H1 (cell line): ENCODE measurements at regions not wholly inside any gene's neighbourhood (a gene's known extent, or its start where the extent isn't known, plus 50 kb on each side); places are given as distances from the start of the nearest gene placed in this dataset.

Experiments
- CTCF ChIA-PET: fragments of 300-600 bp; sonication (Branson Sonifier 250); formaldehyde crosslinking; loops from one replicate; lab custom pipeline; 2021; ENCODE audit not compliant: partially characterized antibody; lab: Charles Lee
- POLR2A ChIA-PET: fragments of 300-600 bp; sonication (Branson Sonifier 250); formaldehyde crosslinking; loops from one replicate; lab custom pipeline; 2021; ENCODE audit warnings: inconsistent platforms; ENCODE audit not compliant: partially characterized antibody; lab: Charles Lee
- DNase-seq, 2 experiments: peaks; one replicate each; pipeline versions ENCODE4 v3.0.0 to v3.0.0-alpha.2; 2010 to 2022; ENCODE audit warnings: low spot score in 2 of 2, low read depth in 1 of 2, mixed read lengths in 1 of 2
- FAIRE-seq: peaks from 2 replicates; lab custom pipeline; 2011; peaks lifted over from hg19 to GRCh38; lab: Jason Lieb, UNC
- H2AFZ ChIP-seq: 2 replicates; pipeline ENCODE4 v1.8.1; 2012; ENCODE audit warnings: low read length, inconsistent platforms
- H2AK5ac ChIP-seq: 2 replicates; pipeline ENCODE4 v1.6.1; 2013; ENCODE audit warnings: low read depth, low read length
- H2BK120ac ChIP-seq: replicated peaks from 2 replicates; pipeline ENCODE3; 2013; ENCODE audit warnings: low read depth, low read length, inconsistent platforms
- H2BK12ac ChIP-seq: 2 replicates; pipeline ENCODE4 v1.6.1; 2013; ENCODE audit warnings: low read depth, low read length
- H2BK15ac ChIP-seq: 2 replicates; pipeline ENCODE4 v1.6.1; 2013; ENCODE audit warnings: low read length
- H2BK20ac ChIP-seq: 2 replicates; pipeline ENCODE4 v1.6.1; 2013; ENCODE audit warnings: low read length
- H2BK5ac ChIP-seq: 2 replicates; pipeline ENCODE4 v1.6.1; 2013; ENCODE audit warnings: low read depth, low read length
- H3K14ac ChIP-seq: 2 replicates; pipeline ENCODE4 v1.6.1; 2013; ENCODE audit warnings: inconsistent platforms; ENCODE audit not compliant: insufficient read length
- H3K18ac ChIP-seq: 2 replicates; pipeline ENCODE4 v1.6.1; 2013; ENCODE audit warnings: low read length; ENCODE audit errors: extremely low read depth
- H3K23ac ChIP-seq: 2 replicates; pipeline ENCODE4 v1.6.1; 2013; ENCODE audit warnings: inconsistent platforms; ENCODE audit not compliant: insufficient read length
- H3K23me2 ChIP-seq: 2 replicates; pipeline ENCODE4 v1.6.1; 2013; ENCODE audit warnings: low read depth, low read length
- H3K27ac ChIP-seq: 2 replicates; pipeline ENCODE4 v1.6.1; 2011; ENCODE audit warnings: low read depth, low read length, inconsistent platforms
- H3K27me3 ChIP-seq, 4 experiments: replicated peaks in 1 of 4; 1 replicate in 1 of 4; 2 replicates in 3 of 4; pipeline versions ENCODE4 v1.6.1 to v1.8.1; 2011 to 2013; ENCODE audit warnings: low read length in 3 of 4, mild to moderate bottlenecking in 3 of 4, inconsistent platforms in 2 of 4, mixed read lengths in 2 of 4, moderate library complexity in 1 of 4; ENCODE audit not compliant: control insufficient read depth in 3 of 4, insufficient read depth in 3 of 4; ENCODE audit errors: extremely low read depth in 1 of 4
- H3K36me3 ChIP-seq, 4 experiments: 2 replicates each; pipeline versions ENCODE4 v1.6.1 to v1.8.1; 2011 to 2013; ENCODE audit warnings: mild to moderate bottlenecking in 4 of 4, low read length in 3 of 4, moderate library complexity in 2 of 4, control low read depth in 1 of 4, inconsistent platforms in 1 of 4; ENCODE audit not compliant: insufficient read depth in 4 of 4, control insufficient read depth in 2 of 4
- H3K4ac ChIP-seq: replicated peaks from 2 replicates; pipeline ENCODE3; 2013; ENCODE audit warnings: low read length, low read depth, mixed read lengths, inconsistent platforms; ENCODE audit not compliant: insufficient read length
- H3K4me1 ChIP-seq, 4 experiments: replicated peaks in 1 of 4; 1 replicate in 1 of 4; 2 replicates in 3 of 4; pipeline versions ENCODE4 v1.6.1 to v1.8.1; 2011 to 2013; ENCODE audit warnings: low read length in 3 of 4, inconsistent platforms in 2 of 4, mixed read lengths in 1 of 4; ENCODE audit not compliant: insufficient read depth in 4 of 4, control insufficient read depth in 3 of 4
- H3K4me2 ChIP-seq, 2 experiments: 2 replicates each; pipeline versions ENCODE4 v1.6.1 to v1.8.1; 2011 to 2013; ENCODE audit warnings: low read depth in 2 of 2, low read length in 2 of 2, control low read depth in 1 of 2, inconsistent platforms in 1 of 2, mild to moderate bottlenecking in 1 of 2; ENCODE audit not compliant: insufficient read depth in 1 of 2
- H3K4me3 ChIP-seq, 4 experiments: fragments of 200-600, 300-600 bp in 1 of 4; sonication (generic), shearing (Covaris generic), sonication (Bioruptor Twin) in 1 of 4; 2 replicates each; pipeline versions ENCODE4 v1.5.1 to v1.8.1; 2011 to 2016; ENCODE audit warnings: low read length in 4 of 4, low read depth in 3 of 4, control low read depth in 2 of 4, inconsistent platforms in 2 of 4, mild to moderate bottlenecking in 2 of 4, mixed read lengths in 1 of 4, moderate library complexity in 1 of 4; ENCODE audit not compliant: insufficient read depth in 2 of 4; ENCODE audit errors: extremely low read depth in 1 of 4
- H3K56ac ChIP-seq: replicated peaks from 2 replicates; pipeline ENCODE3; 2013; ENCODE audit warnings: low read depth, mild to moderate bottlenecking, mixed read lengths, low read length, inconsistent platforms; ENCODE audit not compliant: insufficient read length
- H3K79me1 ChIP-seq: 2 replicates; pipeline ENCODE4 v1.6.1; 2013; ENCODE audit warnings: low read depth, low read length, control low read depth
- H3K79me2 ChIP-seq, 2 experiments: 2 replicates each; pipeline versions ENCODE4 v1.6.1 to v1.8.1; 2012 to 2013; ENCODE audit warnings: low read length in 2 of 2, mild to moderate bottlenecking in 2 of 2, inconsistent platforms in 1 of 2; ENCODE audit not compliant: insufficient read depth in 2 of 2, control insufficient read depth in 1 of 2
- H3K9ac ChIP-seq, 4 experiments: replicated peaks in 1 of 4; 1 replicate in 1 of 4; 2 replicates in 3 of 4; pipeline versions ENCODE4 v1.6.1 to v1.8.1; 2011 to 2013; ENCODE audit warnings: low read depth in 3 of 4, low read length in 3 of 4, control low read depth in 2 of 4, mild to moderate bottlenecking in 2 of 4, moderate library complexity in 2 of 4, inconsistent platforms in 1 of 4; ENCODE audit errors: extremely low read depth in 1 of 4
- H3K9me3 ChIP-seq, 2 experiments: 2 replicates each; pipeline versions ENCODE4 v1.6.1 to v1.8.1; 2012 to 2013; ENCODE audit warnings: mild to moderate bottlenecking in 2 of 2, moderate library complexity in 2 of 2, control low read depth in 1 of 2, inconsistent platforms in 1 of 2, low read depth in 1 of 2, low read length in 1 of 2, mixed read lengths in 1 of 2; ENCODE audit not compliant: insufficient read depth in 2 of 2
- H4K20me1 ChIP-seq, 2 experiments: replicated peaks in 1 of 2; 2 replicates each; pipeline versions ENCODE3 to v1.8.1; 2011 to 2013; ENCODE audit warnings: inconsistent platforms in 2 of 2, low read length in 2 of 2, mild to moderate bottlenecking in 1 of 2; ENCODE audit not compliant: insufficient read depth in 2 of 2, control insufficient read depth in 1 of 2
- H4K5ac ChIP-seq: 2 replicates; pipeline ENCODE4 v1.6.1; 2013; ENCODE audit warnings: low read length, low read depth, mixed read lengths, inconsistent platforms; ENCODE audit not compliant: insufficient read length
- H4K8ac ChIP-seq: 2 replicates; pipeline ENCODE4 v1.8.0; 2013; ENCODE audit warnings: mild to moderate bottlenecking, moderate library complexity, low read length, inconsistent platforms; ENCODE audit not compliant: insufficient read depth; ENCODE audit errors: extremely low read depth
- H4K91ac ChIP-seq: replicated peaks from 2 replicates; pipeline ENCODE3; 2013; ENCODE audit warnings: low read length, mixed read lengths, inconsistent platforms; ENCODE audit not compliant: insufficient read length
- ASH2L ChIP-seq: fragments of 200-600, 300-600 bp; sonication (generic); IDR thresholded peaks from one replicate; pipeline ENCODE4 v1.7.1; 2017; ENCODE audit warnings: low read length
- FOSL1 ChIP-seq: IDR thresholded peaks from 2 replicates; pipeline ENCODE4 v1.6.1; 2011; ENCODE audit warnings: mild to moderate bottlenecking, low read depth, low read length, moderate library complexity; ENCODE audit not compliant: insufficient read depth
- HDAC2 ChIP-seq, 2 experiments: fragments of 300-600 bp in 1 of 2; sonication (generic) in 1 of 2; IDR thresholded peaks; 2 replicates each; pipeline ENCODE4 v1.6.1; 2011 to 2012; ENCODE audit warnings: low read depth in 2 of 2, low read length in 2 of 2, mild to moderate bottlenecking in 2 of 2, moderate library complexity in 2 of 2, borderline replicate concordance in 1 of 2, inconsistent platforms in 1 of 2
- JUND ChIP-seq: IDR thresholded peaks from 2 replicates; pipeline ENCODE4 v1.6.1; 2011; ENCODE audit warnings: mild to moderate bottlenecking, improper control_type of control experiment, low read length
- PHF8 ChIP-seq: fragments of 200-600 bp; sonication (generic); conservative IDR thresholded peaks from 2 replicates; pipeline ENCODE4 v1.7.1; 2012; ENCODE audit warnings: low read depth, mild to moderate bottlenecking, inconsistent platforms, low read length, moderate library complexity
- RAD21 ChIP-seq, 2 experiments: IDR thresholded peaks in 1 of 2; conservative IDR thresholded peaks in 1 of 2; 2 replicates each; pipeline ENCODE4 v1.6.1; 2011; ENCODE audit warnings: low read depth in 2 of 2, low read length in 2 of 2, improper control_type of control experiment in 1 of 2, inconsistent platforms in 1 of 2, mild to moderate bottlenecking in 1 of 2, moderate library complexity in 1 of 2
- SAP30 ChIP-seq: fragments of 300-600 bp; sonication (generic); IDR thresholded peaks from 2 replicates; pipeline ENCODE4 v1.7.1; 2012; ENCODE audit warnings: low read length, moderate library complexity, mild to moderate bottlenecking, inconsistent platforms; ENCODE audit not compliant: insufficient read depth, insufficient replicate concordance
- SP2 ChIP-seq: IDR thresholded peaks from 2 replicates; pipeline ENCODE4 v1.6.1; 2012; ENCODE audit warnings: mild to moderate bottlenecking, low read length, inconsistent platforms
- WGBS, 2 experiments: shearing (Covaris generic) in 1 of 2; methylation state at CpG; one replicate each; pipeline versions ENCODE4 v1.1.6 to v1.1.7; 2013 to 2015; ENCODE audit warnings: low lambda C conversion rate in 2 of 2, mixed read lengths in 2 of 2, inconsistent platforms in 1 of 2, low coverage in 1 of 2, missing lambda C conversion rate in 1 of 2; ENCODE audit not compliant: insufficient replicate concordance in 2 of 2, insufficient coverage in 1 of 2, insufficient read length in 1 of 2; ENCODE audit errors: extremely low coverage in 1 of 2, missing lambda C conversion rate in 1 of 2; 5-methylcytosine and 5-hydroxymethylcytosine counted together
- TF ChIP-seq, protein P1 (sequence below): IDR thresholded peaks from 2 replicates; pipeline ENCODE4 v1.6.1; 2011; ENCODE audit warnings: low read length, improper control_type of control experiment

- Histone ChIP-seq H3K4me2 (no peak overlapping the region), H2BK15ac (no peak overlapping the region), H4K91ac (no peak overlapping the region), H3K36me3 (no peaks in the 10 kb centered on the region), H2BK5ac (no peak overlapping the region), H3K4me3 (no peak overlapping the region), H3K4ac (no peak overlapping the region), H2AFZ (no peak overlapping the region), H4K5ac (no peak overlapping the region), H3K79me1 (no peaks in the 10 kb centered on the region), H3K27ac (no peak overlapping the region), H3K79me2 (no peaks in the 10 kb centered on the region), H4K8ac (no peak overlapping the region), H2BK20ac (no peak overlapping the region), H3K9ac (no peak overlapping the region), H2BK12ac (no peak overlapping the region), H3K27me3 (no peaks in the 10 kb centered on the region), H3K23me2 (0 out of 2 replicates have a peak, but pooled peaks cover 2% of the 10 kb centered on the region), H3K56ac (no peak overlapping the region), H3K9me3 (no peaks in the 10 kb centered on the region), H3K14ac (no peak overlapping the region), H4K20me1 (no peaks in the 10 kb centered on the region), H3K18ac (no peak overlapping the region), H2AK5ac (no peak overlapping the region), H2BK120ac (no peak overlapping the region), H3K4me1 (no peaks in the 10 kb centered on the region), H3K23ac (no peak overlapping the region)
- 95% methylated on average over 5 of the region's 5 CpGs; no CpG with 5 or more reads in 1 of the 2 experiments for WGBS, 2 experiments
- FAIRE-seq (no peak), DNase-seq (no peak)
- TF ChIP-seq RAD21 (IDR thresholded peaks at IDR 0.05 in 1 of 2, conservative IDR thresholded peaks at IDR 0.05 in 1 of 2; ENCODE audit: low read depth in 2 of 2, low read length in 2 of 2) (peak in 1 of 2 experiments; percentile 35; a peak in 2 of 4 replicates), SP2 (no peak), PHF8 (no peak), SAP30 (no peak), JUND (no peak), ASH2L (no peak), FOSL1 (no peak), HDAC2 (IDR thresholded peaks at IDR 0.05; ENCODE audit: borderline replicate concordance in 1 of 2, low read depth in 2 of 2, low read length in 2 of 2) (no peak)
- TF ChIP-seq, protein P1, sequence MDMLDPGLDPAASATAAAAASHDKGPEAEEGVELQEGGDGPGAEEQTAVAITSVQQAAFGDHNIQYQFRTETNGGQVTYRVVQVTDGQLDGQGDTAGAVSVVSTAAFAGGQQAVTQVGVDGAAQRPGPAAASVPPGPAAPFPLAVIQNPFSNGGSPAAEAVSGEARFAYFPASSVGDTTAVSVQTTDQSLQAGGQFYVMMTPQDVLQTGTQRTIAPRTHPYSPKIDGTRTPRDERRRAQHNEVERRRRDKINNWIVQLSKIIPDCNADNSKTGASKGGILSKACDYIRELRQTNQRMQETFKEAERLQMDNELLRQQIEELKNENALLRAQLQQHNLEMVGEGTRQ = no peak
- ChIA-PET CTCF (interaction anchor here (0.7 to 1.2 kb wide), 3 partner anchors 11 to 326 kb away, joined by 3 read pairs; no protein-coding TSS in a partner anchor), POLR2A (no interaction called here)
Observed at GRCh38 chr14:28001002-28001401, 765.6 kb upstream of the FOXG1 start.
